LNCAP (cell line): ENCODE measurements at regions not wholly inside any gene's neighbourhood (a gene's known extent, or its start where the extent isn't known, plus 50 kb on each side); places are given as distances from the start of the nearest gene placed in this dataset.

Source experiments
- TF ChIP-seq, protein P1 (sequence below): fragments of 450-650 bp; IDR thresholded peaks from 2 replicates; pipeline ENCODE4 v1.5.1; 2017; ENCODE audit warnings: mild to moderate bottlenecking

DNA sequence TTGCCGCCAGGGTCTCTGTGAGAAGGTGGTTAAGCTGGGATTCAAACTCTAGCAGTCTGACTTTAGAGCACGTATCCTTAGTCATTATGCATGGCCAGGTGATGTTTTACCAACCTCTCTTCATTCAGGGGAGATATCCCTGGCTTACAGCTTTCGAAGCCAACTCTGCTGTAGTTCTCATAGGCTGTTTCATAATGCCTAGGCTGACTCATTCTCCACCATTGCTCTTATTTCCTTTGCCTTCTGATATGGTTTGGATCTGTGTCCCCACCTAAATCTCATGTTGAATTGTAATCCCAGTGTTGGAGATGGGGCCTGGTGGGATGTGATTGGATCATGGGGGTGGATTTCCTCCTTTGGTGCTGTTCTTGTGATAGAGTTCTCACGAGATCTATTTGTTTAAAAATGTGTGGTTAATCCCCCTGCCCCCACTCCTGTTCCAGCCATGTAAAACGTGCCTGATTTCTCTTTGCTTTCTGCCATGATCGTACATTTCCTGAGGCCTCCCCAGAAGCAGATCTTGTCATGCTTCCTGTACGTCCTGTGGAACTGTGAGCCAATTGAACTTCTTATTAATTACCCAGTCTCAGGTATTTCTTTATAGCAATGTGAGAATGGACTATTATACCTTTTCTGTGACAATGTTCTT, 94.6 kb upstream of the MAN1A1 start:
- TF ChIP-seq, protein P1, sequence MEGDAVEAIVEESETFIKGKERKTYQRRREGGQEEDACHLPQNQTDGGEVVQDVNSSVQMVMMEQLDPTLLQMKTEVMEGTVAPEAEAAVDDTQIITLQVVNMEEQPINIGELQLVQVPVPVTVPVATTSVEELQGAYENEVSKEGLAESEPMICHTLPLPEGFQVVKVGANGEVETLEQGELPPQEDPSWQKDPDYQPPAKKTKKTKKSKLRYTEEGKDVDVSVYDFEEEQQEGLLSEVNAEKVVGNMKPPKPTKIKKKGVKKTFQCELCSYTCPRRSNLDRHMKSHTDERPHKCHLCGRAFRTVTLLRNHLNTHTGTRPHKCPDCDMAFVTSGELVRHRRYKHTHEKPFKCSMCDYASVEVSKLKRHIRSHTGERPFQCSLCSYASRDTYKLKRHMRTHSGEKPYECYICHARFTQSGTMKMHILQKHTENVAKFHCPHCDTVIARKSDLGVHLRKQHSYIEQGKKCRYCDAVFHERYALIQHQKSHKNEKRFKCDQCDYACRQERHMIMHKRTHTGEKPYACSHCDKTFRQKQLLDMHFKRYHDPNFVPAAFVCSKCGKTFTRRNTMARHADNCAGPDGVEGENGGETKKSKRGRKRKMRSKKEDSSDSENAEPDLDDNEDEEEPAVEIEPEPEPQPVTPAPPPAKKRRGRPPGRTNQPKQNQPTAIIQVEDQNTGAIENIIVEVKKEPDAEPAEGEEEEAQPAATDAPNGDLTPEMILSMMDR = no peak

DNA sequence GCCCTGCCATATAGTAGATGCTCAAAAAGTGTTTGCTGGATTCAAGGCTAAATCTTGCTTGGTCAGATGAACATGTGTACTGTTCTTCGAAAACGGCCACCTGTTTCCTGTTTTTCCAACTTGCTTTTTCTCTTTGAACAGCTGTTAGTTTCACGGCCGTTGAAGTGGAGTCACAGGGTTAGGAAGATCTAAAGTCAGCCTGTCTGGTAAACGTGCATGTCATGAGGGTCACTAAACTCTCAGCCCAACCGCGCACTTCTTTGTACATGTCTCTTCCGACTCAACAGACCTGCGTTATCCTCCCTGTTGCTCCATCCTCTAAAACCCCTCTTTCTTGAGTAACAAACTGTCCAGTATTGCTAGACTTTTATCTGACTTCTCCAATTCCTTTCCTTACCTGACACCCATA, 93.2 kb upstream of the MAN1A1 start:
- TF ChIP-seq, protein P1 = no peak

DNA sequence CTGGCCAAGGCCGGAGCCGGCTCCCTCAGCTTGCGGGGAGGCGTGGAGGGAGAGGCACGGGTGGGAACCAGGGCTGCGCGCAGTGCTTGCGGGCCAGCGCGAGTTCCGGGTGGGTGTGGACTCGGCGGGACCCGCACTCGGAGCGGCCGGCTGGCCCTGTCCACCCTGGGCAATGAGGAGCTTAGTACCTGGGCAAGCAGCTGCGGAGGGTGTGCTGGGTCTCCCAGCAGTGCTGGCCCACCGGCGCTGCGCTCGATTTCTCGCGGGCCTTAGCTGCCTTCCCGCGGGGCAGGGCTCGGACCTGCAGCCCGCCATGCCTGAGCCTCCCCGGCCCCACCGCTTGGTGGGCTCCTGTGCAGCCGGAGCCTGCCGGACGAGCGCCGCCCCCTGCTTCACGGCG, 91.4 kb upstream of the MAN1A1 start:
- TF ChIP-seq, protein P1 = no peak

DNA sequence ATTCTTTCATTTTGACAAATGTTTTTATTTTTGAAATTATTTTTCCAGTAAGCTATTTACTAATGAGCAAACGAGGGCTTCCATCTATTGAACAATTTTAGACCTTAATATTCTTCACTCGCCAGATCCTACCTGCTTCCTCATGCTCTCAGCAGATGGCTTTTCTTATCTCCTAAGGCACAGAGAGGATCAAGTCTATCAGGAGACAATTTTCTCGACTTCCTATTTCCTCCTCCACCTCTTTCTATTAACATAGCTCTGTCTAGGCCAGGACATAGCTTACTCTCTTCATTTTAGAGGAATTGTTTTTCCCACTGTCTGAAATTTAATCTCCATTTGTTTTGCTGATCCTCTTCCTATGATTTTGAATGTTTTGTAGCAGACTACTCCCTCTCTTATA, 87.0 kb upstream of the MAN1A1 start:
- TF ChIP-seq, protein P1 = no peak

DNA sequence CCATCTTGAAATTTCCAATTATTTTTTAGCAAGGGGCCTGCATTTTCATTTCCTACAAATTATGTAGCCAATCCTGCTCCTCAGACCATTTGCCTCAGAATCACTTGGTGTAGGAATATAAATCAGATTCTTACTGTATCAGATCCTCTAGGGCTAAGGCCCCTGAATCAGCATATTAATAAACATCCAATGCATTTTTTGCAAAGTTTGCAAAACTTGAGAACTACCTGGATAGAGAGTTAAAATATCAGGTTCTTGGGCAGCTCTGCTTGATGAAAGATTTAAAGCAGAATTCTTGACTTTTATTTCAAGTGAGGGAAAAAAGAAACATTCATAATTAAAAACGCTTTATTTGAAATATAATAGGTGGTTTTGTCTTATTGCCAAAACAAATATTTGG, 82.2 kb upstream of the MAN1A1 start:
- TF ChIP-seq, protein P1 = no peak

DNA sequence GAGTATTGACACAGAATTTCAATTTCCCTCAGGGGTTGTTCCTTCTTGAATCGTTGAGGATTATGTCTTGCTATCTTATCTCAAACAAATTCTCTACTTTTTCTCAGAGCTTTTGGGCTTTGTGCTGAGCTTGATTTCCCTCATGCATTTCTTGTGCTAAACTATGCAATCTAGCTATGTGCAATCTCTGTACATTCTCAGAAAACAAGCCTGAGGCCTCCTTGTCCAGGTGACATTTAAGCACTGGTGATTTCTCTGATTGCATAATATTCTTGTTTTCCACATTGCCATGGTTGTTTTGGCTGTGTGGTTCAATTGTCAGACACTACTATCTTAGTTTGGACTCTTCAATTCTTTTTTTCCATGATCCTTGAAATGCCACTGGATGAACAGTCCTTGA, 81.2 kb upstream of the MAN1A1 start:
- TF ChIP-seq, protein P1 = no peak

DNA sequence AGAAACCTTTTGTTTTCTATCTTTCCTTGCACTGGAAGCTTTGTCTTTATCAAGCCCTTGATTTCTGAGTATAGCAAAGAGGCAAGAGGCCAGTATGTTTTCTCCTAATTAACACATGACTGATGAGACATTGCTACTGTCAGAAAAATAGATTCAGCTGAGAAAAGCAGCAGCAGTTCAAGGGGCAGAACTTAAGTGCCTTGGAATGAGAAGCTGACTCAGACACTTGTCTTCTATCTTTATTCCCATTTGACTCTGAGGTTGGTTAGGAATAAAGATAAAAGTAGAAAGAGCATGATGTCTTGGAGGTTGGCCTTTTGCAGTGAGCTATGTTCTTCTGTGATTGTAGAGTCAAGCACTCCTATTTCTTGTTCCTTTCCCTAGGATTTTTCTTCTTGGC, 79.1 kb upstream of the MAN1A1 start:
- TF ChIP-seq, protein P1 = no peak

DNA sequence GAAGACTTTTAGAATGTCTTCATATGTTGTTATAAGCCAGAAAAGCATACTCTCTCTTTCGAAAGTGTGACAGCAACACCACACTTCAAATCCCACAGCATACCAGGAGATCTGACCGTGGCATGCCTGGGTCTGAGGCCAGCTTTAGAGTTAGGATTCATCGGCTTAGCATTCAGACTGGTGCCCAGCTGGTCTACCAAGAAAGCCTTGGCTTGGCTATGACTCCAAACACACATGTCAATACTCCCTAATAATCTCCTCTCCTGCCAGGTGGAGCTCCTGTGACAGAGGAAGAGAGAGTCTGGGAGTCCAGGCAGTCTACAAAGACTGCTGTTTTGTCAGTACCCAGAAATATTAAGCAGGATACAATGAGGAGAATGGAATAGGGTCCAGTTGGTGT, 77.1 kb upstream of the MAN1A1 start:
- TF ChIP-seq, protein P1 = no peak
